GM23338 (cell line): ENCODE measurements at regions not wholly inside any gene's neighbourhood (a gene's known extent, or its start where the extent isn't known, plus 50 kb on each side); places are given as distances from the start of the nearest gene placed in this dataset.

Source experiments
- ATAC-seq: fragments of 200-7000 bp; cut with Tn5 transposase; 3 replicates; pipeline ENCODE4 v1.9.1; 2020
- DNase-seq: peaks from one replicate; pipeline ENCODE4 v3.0.0-alpha.2; 2015; ENCODE audit warnings: low spot score
- H2AFZ ChIP-seq: fragments of 200-600 bp; sonication (generic); 2 replicates; pipeline ENCODE4 v1.8.0; 2016; ENCODE audit warnings: antibody characterized with exemption, mild to moderate bottlenecking, moderate library complexity
- H3F3A ChIP-seq: fragments of 200-600 bp; sonication (generic); replicated peaks from 2 replicates; pipeline ENCODE4 v1.8.0; 2017; ENCODE audit warnings: antibody characterized with exemption, mixed run types, low read depth
- H3K27ac ChIP-seq: fragments of 200-600 bp; sonication (generic); 2 replicates; pipeline ENCODE4 v1.6.1; 2016; ENCODE audit warnings: low read depth
- H3K27me3 ChIP-seq: fragments of 200-600 bp; sonication (generic); 2 replicates; pipeline ENCODE4 v1.8.0; 2016; ENCODE audit warnings: mild to moderate bottlenecking, mixed run types, moderate library complexity; ENCODE audit not compliant: insufficient read depth
- H3K36me3 ChIP-seq: fragments of 200-600 bp; sonication (generic); 2 replicates; pipeline ENCODE4 v1.8.0; 2016; ENCODE audit warnings: mild to moderate bottlenecking; ENCODE audit not compliant: insufficient read depth
- H3K4me1 ChIP-seq: fragments of 200-600 bp; sonication (generic); 2 replicates; pipeline ENCODE4 v1.8.0; 2016; ENCODE audit warnings: mild to moderate bottlenecking, moderate library complexity; ENCODE audit not compliant: insufficient read depth
- H3K4me2 ChIP-seq: fragments of 200-600 bp; sonication (generic); 2 replicates; pipeline ENCODE4 v1.7.1; 2017; ENCODE audit warnings: mixed run types
- H3K4me3 ChIP-seq: fragments of 200-600 bp; sonication (generic); 2 replicates; pipeline ENCODE4 v1.6.1; 2016; ENCODE audit warnings: mixed run types
- H3K79me2 ChIP-seq: fragments of 200-600 bp; sonication (generic); replicated peaks from 2 replicates; pipeline ENCODE4 v1.8.0; 2017; ENCODE audit warnings: mild to moderate bottlenecking; ENCODE audit not compliant: insufficient read depth
- H3K9me2 ChIP-seq: fragments of 200-600 bp; sonication (generic); 2 replicates; pipeline ENCODE4 v1.8.0; 2017; ENCODE audit not compliant: insufficient read depth
- H4K20me1 ChIP-seq: fragments of 200-600 bp; sonication (generic); replicated peaks from 2 replicates; pipeline ENCODE4 v1.8.0; 2017; ENCODE audit warnings: mild to moderate bottlenecking; ENCODE audit not compliant: insufficient read depth
- H3K27ac Mint-ChIP-seq: 2 replicates; pipeline ENCODE4 v1.8.0; 2020; ENCODE audit warnings: inconsistent platforms, mild to moderate bottlenecking, moderate library complexity, mixed read lengths
- H3K27me3 Mint-ChIP-seq: 3 replicates; pipeline ENCODE4 v1.8.0; 2022; ENCODE audit warnings: low read depth, mild to moderate bottlenecking, moderate library complexity, mixed read lengths, inconsistent platforms; ENCODE audit not compliant: insufficient read depth, poor library complexity
- H3K36me3 Mint-ChIP-seq: 3 replicates; pipeline ENCODE4 v1.8.0; 2021; ENCODE audit warnings: low read depth, mild to moderate bottlenecking, inconsistent platforms, moderate library complexity, mixed read lengths
- H3K4me1 Mint-ChIP-seq: 3 replicates; pipeline ENCODE4 v1.8.0; 2020; ENCODE audit warnings: mild to moderate bottlenecking, inconsistent platforms, mixed read lengths
- H3K4me3 Mint-ChIP-seq: 3 replicates; pipeline ENCODE4 v1.8.0; 2021; ENCODE audit warnings: moderate library complexity, mild to moderate bottlenecking, inconsistent platforms, mixed read lengths
- H3K9me3 Mint-ChIP-seq: 3 replicates; pipeline ENCODE4 v1.8.0; 2020; ENCODE audit warnings: moderate library complexity, mild to moderate bottlenecking, inconsistent platforms, mixed read lengths
- CREB1 ChIP-seq: fragments of 250-450 bp; sonication (Bioruptor Pico); IDR thresholded peaks from 2 replicates; pipeline ENCODE4 v1.5.0; 2020; ENCODE audit warnings: low read depth, mild to moderate bottlenecking, moderate library complexity
- EZH2 ChIP-seq: fragments of 200-600 bp; sonication (generic); IDR thresholded peaks from one replicate; pipeline ENCODE4 v1.8.0; 2017; ENCODE audit warnings: antibody characterized with exemption, mild to moderate bottlenecking, low read depth; ENCODE audit not compliant: unreplicated experiment
- EZH2phosphoT487 ChIP-seq: fragments of 200-600 bp; sonication (generic); IDR thresholded peaks from one replicate; pipeline ENCODE4 v1.8.1; 2018; ENCODE audit warnings: antibody characterized with exemption; ENCODE audit not compliant: unreplicated experiment
- JUNB ChIP-seq: IDR thresholded peaks from one replicate; pipeline ENCODE4 v1.6.1; 2016; ENCODE audit warnings: antibody characterized with exemption; ENCODE audit not compliant: unreplicated experiment
- NANOG ChIP-seq: IDR thresholded peaks from 2 replicates; pipeline ENCODE4 v1.6.1; 2016; ENCODE audit warnings: antibody characterized with exemption, borderline replicate concordance
- POLR2AphosphoS5 ChIP-seq: IDR thresholded peaks from 2 replicates; pipeline ENCODE4 v1.6.1; 2016; ENCODE audit warnings: antibody characterized with exemption, low read depth
- STAT1 ChIP-seq: IDR thresholded peaks from one replicate; pipeline ENCODE4 v1.6.1; 2016; ENCODE audit warnings: antibody characterized with exemption; ENCODE audit not compliant: unreplicated experiment
- ZNF114 ChIP-seq: fragments of 250-450 bp; sonication (Bioruptor Pico); IDR thresholded peaks from 2 replicates; pipeline ENCODE4 v1.5.0; 2020; ENCODE audit warnings: mild to moderate bottlenecking, moderate library complexity
- ZNF331 ChIP-seq: fragments of 250-450 bp; sonication (Bioruptor Pico); IDR thresholded peaks from 2 replicates; pipeline ENCODE4 v1.5.0; 2020; ENCODE audit warnings: low read depth, mild to moderate bottlenecking, moderate library complexity
- TF ChIP-seq, protein P1 (sequence below): IDR thresholded peaks from 2 replicates; pipeline ENCODE4 v1.6.1; 2016; ENCODE audit warnings: antibody characterized with exemption
- TF ChIP-seq, protein P2 (sequence below): IDR thresholded peaks from one replicate; pipeline ENCODE4 v1.6.1; 2018; ENCODE audit warnings: antibody characterized with exemption; ENCODE audit not compliant: unreplicated experiment
- TF ChIP-seq, protein P3 (sequence below), 2 experiments: fragments of 200-600 bp in 1 of 2; sonication (generic) in 1 of 2; conservative IDR thresholded peaks; 2 replicates each; pipeline versions ENCODE4 v1.5.1 to v1.6.1; 2016 to 2017; ENCODE audit warnings: antibody characterized with exemption in 2 of 2, low read depth in 2 of 2, mild to moderate bottlenecking in 2 of 2, moderate library complexity in 1 of 2
- TF ChIP-seq, protein P4 (sequence below): fragments of 250-450 bp; sonication (Bioruptor Pico); IDR thresholded peaks from 2 replicates; pipeline ENCODE4 v1.5.0; 2020; ENCODE audit warnings: mild to moderate bottlenecking, moderate library complexity

DNA sequence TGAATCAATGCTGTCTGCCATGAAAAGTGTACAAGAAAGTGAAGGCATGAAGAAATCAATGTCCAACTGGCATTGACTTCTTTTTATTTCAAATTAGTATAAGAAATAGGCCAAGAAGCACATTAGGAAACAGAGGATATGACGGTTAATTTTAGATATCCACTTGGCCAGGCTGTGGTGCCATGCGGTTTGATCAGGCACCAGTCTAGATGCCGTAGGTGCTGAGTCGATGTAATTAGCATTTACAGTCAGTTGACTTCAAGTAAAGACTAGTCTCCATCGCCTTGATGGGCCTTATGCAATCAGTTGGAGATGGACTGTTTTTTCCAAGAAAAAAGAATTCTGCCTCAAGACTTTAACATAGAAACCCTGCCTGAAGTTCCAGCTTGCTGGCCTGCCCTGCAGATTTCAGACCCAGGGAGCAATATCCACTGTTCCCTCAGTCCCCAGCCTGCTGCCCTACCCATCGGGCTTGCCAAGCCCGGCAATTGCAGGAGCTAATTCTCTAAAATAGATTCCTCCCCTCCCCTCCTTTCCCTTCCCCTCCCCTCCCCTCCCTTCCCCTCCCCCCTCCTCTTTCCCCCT is 120.5 kb upstream of the PEG3 start:
- Mint-ChIP-seq H3K4me1 (no peaks in the 10 kb centered on the region; the same call in 2 of the 3 replicates), H3K9me3 (peaks cover 92% of the 10 kb centered on the region), H3K36me3 (peaks cover 48% of the 10 kb centered on the region), H3K27ac (no peak overlapping the region), H3K27me3 (peaks cover 2% of the 10 kb centered on the region), H3K4me3 (no peak overlapping the region)
- Histone ChIP-seq H2AFZ (no peak overlapping the region), H3K4me3 (no peak overlapping the region), H3K79me2 (no peaks in the 10 kb centered on the region), H3F3A (no peaks in the 10 kb centered on the region), H3K27ac (no peak overlapping the region), H3K4me1 (no peaks in the 10 kb centered on the region), H3K27me3 (no peaks in the 10 kb centered on the region), H4K20me1 (no peaks in the 10 kb centered on the region), H3K36me3 (no peaks in the 10 kb centered on the region; the same call in 1 of the 2 replicates), H3K4me2 (no peak overlapping the region), H3K9me2 (no peaks in the 10 kb centered on the region)
- TF ChIP-seq ZNF114 (CRISPR knock-in tag): no peak
- TF ChIP-seq, protein P1, sequence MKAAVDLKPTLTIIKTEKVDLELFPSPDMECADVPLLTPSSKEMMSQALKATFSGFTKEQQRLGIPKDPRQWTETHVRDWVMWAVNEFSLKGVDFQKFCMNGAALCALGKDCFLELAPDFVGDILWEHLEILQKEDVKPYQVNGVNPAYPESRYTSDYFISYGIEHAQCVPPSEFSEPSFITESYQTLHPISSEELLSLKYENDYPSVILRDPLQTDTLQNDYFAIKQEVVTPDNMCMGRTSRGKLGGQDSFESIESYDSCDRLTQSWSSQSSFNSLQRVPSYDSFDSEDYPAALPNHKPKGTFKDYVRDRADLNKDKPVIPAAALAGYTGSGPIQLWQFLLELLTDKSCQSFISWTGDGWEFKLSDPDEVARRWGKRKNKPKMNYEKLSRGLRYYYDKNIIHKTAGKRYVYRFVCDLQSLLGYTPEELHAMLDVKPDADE: no peak
- TF ChIP-seq, protein P2, sequence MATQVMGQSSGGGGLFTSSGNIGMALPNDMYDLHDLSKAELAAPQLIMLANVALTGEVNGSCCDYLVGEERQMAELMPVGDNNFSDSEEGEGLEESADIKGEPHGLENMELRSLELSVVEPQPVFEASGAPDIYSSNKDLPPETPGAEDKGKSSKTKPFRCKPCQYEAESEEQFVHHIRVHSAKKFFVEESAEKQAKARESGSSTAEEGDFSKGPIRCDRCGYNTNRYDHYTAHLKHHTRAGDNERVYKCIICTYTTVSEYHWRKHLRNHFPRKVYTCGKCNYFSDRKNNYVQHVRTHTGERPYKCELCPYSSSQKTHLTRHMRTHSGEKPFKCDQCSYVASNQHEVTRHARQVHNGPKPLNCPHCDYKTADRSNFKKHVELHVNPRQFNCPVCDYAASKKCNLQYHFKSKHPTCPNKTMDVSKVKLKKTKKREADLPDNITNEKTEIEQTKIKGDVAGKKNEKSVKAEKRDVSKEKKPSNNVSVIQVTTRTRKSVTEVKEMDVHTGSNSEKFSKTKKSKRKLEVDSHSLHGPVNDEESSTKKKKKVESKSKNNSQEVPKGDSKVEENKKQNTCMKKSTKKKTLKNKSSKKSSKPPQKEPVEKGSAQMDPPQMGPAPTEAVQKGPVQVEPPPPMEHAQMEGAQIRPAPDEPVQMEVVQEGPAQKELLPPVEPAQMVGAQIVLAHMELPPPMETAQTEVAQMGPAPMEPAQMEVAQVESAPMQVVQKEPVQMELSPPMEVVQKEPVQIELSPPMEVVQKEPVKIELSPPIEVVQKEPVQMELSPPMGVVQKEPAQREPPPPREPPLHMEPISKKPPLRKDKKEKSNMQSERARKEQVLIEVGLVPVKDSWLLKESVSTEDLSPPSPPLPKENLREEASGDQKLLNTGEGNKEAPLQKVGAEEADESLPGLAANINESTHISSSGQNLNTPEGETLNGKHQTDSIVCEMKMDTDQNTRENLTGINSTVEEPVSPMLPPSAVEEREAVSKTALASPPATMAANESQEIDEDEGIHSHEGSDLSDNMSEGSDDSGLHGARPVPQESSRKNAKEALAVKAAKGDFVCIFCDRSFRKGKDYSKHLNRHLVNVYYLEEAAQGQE: no peak
- TF ChIP-seq ZNF331 (CRISPR knock-in tag): no peak
- TF ChIP-seq, protein P3, sequence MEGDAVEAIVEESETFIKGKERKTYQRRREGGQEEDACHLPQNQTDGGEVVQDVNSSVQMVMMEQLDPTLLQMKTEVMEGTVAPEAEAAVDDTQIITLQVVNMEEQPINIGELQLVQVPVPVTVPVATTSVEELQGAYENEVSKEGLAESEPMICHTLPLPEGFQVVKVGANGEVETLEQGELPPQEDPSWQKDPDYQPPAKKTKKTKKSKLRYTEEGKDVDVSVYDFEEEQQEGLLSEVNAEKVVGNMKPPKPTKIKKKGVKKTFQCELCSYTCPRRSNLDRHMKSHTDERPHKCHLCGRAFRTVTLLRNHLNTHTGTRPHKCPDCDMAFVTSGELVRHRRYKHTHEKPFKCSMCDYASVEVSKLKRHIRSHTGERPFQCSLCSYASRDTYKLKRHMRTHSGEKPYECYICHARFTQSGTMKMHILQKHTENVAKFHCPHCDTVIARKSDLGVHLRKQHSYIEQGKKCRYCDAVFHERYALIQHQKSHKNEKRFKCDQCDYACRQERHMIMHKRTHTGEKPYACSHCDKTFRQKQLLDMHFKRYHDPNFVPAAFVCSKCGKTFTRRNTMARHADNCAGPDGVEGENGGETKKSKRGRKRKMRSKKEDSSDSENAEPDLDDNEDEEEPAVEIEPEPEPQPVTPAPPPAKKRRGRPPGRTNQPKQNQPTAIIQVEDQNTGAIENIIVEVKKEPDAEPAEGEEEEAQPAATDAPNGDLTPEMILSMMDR (conservative IDR thresholded peaks at IDR 0.05; ENCODE audit: low read depth in 2 of 2): no peak
- TF ChIP-seq POLR2AphosphoS5: no peak
- TF ChIP-seq STAT1: no peak
- TF ChIP-seq EZH2phosphoT487: no peak
- TF ChIP-seq JUNB: no peak
- TF ChIP-seq NANOG: no peak
- TF ChIP-seq, protein P4, sequence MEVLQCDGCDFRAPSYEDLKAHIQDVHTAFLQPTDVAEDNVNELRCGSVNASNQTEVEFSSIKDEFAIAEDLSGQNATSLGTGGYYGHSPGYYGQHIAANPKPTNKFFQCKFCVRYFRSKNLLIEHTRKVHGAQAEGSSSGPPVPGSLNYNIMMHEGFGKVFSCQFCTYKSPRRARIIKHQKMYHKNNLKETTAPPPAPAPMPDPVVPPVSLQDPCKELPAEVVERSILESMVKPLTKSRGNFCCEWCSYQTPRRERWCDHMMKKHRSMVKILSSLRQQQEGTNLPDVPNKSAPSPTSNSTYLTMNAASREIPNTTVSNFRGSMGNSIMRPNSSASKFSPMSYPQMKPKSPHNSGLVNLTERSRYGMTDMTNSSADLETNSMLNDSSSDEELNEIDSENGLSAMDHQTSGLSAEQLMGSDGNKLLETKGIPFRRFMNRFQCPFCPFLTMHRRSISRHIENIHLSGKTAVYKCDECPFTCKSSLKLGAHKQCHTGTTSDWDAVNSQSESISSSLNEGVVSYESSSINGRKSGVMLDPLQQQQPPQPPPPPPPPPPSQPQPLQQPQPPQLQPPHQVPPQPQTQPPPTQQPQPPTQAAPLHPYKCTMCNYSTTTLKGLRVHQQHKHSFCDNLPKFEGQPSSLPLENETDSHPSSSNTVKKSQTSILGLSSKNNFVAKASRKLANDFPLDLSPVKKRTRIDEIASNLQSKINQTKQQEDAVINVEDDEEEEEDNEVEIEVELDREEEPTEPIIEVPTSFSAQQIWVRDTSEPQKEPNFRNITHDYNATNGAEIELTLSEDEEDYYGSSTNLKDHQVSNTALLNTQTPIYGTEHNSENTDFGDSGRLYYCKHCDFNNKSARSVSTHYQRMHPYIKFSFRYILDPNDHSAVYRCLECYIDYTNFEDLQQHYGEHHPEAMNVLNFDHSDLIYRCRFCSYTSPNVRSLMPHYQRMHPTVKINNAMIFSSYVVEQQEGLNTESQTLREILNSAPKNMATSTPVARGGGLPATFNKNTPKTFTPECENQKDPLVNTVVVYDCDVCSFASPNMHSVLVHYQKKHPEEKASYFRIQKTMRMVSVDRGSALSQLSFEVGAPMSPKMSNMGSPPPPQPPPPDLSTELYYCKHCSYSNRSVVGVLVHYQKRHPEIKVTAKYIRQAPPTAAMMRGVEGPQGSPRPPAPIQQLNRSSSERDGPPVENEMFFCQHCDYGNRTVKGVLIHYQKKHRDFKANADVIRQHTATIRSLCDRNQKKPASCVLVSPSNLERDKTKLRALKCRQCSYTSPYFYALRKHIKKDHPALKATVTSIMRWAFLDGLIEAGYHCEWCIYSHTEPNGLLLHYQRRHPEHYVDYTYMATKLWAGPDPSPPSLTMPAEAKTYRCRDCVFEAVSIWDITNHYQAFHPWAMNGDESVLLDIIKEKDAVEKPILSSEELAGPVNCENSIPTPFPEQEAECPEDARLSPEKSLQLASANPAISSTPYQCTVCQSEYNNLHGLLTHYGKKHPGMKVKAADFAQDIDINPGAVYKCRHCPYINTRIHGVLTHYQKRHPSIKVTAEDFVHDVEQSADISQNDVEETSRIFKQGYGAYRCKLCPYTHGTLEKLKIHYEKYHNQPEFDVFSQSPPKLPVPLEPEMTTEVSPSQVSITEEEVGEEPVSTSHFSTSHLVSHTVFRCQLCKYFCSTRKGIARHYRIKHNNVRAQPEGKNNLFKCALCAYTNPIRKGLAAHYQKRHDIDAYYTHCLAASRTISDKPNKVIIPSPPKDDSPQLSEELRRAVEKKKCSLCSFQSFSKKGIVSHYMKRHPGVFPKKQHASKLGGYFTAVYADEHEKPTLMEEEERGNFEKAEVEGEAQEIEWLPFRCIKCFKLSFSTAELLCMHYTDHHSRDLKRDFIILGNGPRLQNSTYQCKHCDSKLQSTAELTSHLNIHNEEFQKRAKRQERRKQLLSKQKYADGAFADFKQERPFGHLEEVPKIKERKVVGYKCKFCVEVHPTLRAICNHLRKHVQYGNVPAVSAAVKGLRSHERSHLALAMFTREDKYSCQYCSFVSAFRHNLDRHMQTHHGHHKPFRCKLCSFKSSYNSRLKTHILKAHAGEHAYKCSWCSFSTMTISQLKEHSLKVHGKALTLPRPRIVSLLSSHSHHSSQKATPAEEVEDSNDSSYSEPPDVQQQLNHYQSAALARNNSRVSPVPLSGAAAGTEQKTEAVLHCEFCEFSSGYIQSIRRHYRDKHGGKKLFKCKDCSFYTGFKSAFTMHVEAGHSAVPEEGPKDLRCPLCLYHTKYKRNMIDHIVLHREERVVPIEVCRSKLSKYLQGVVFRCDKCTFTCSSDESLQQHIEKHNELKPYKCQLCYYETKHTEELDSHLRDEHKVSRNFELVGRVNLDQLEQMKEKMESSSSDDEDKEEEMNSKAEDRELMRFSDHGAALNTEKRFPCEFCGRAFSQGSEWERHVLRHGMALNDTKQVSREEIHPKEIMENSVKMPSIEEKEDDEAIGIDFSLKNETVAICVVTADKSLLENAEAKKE (CRISPR knock-in tag): no peak
- TF ChIP-seq CREB1 (CRISPR knock-in tag): no peak
- no peak for TF ChIP-seq EZH2
- DNase-seq (no peak), ATAC-seq (no peak)
